PFSK-1 (cell line): ENCODE measurements at regions not wholly inside any gene's neighbourhood (a gene's known extent, or its start where the extent isn't known, plus 50 kb on each side); places are given as distances from the start of the nearest gene placed in this dataset.

Experiments
- POLR2AphosphoS5 ChIP-seq: IDR thresholded peaks from 2 replicates; pipeline ENCODE4 v1.6.1; 2012; ENCODE audit warnings: low read depth, mild to moderate bottlenecking, control low read depth, low read length, moderate library complexity
- SIN3A ChIP-seq: IDR thresholded peaks from 2 replicates; pipeline ENCODE4 v1.6.1; 2012; ENCODE audit warnings: mild to moderate bottlenecking, low read length, moderate library complexity, borderline replicate concordance; ENCODE audit not compliant: insufficient read depth
- TAF1 ChIP-seq: IDR thresholded peaks from 2 replicates; pipeline ENCODE4 v1.6.1; 2012; ENCODE audit warnings: low read length, control low read depth, borderline replicate concordance; ENCODE audit not compliant: insufficient read depth
- TF ChIP-seq, protein P1 (sequence below), 2 experiments: IDR thresholded peaks; 2 replicates each; pipeline versions ENCODE4 v1.6.1 to v1.8.0; 2011 to 2012; ENCODE audit warnings: low read depth in 2 of 2, low read length in 2 of 2, control low read depth in 1 of 2, inconsistent platforms in 1 of 2, mild to moderate bottlenecking in 1 of 2, moderate library complexity in 1 of 2; ENCODE audit not compliant: insufficient read depth in 1 of 2

DNA sequence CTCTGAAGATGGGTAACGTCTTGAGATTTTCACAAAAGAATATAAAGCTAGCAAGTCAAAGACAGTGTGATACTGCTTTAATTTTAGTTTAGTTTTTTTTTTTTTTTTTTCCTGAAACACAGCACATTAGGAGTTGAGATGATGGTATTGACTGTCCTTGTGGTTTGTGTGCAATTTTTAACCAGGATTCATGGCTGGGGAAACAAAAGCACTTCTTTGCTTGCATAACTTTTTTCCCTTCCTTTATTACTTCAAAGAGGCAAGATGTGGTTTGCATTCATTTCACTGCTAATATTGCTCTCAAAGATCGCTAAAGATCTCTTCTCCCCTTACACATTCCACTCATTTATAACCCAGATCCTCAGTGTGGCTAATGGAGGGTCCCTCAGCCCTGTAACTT, 157.1 kb upstream of the PZP start:
- TF ChIP-seq SIN3A, result no peak
- TF ChIP-seq, protein P1, sequence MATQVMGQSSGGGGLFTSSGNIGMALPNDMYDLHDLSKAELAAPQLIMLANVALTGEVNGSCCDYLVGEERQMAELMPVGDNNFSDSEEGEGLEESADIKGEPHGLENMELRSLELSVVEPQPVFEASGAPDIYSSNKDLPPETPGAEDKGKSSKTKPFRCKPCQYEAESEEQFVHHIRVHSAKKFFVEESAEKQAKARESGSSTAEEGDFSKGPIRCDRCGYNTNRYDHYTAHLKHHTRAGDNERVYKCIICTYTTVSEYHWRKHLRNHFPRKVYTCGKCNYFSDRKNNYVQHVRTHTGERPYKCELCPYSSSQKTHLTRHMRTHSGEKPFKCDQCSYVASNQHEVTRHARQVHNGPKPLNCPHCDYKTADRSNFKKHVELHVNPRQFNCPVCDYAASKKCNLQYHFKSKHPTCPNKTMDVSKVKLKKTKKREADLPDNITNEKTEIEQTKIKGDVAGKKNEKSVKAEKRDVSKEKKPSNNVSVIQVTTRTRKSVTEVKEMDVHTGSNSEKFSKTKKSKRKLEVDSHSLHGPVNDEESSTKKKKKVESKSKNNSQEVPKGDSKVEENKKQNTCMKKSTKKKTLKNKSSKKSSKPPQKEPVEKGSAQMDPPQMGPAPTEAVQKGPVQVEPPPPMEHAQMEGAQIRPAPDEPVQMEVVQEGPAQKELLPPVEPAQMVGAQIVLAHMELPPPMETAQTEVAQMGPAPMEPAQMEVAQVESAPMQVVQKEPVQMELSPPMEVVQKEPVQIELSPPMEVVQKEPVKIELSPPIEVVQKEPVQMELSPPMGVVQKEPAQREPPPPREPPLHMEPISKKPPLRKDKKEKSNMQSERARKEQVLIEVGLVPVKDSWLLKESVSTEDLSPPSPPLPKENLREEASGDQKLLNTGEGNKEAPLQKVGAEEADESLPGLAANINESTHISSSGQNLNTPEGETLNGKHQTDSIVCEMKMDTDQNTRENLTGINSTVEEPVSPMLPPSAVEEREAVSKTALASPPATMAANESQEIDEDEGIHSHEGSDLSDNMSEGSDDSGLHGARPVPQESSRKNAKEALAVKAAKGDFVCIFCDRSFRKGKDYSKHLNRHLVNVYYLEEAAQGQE (IDR thresholded peaks at IDR 0.05; ENCODE audit: insufficient read depth in 1 of 2, low read depth in 2 of 2, low read length in 2 of 2), result no peak
- TF ChIP-seq TAF1, result no peak
- no peak for TF ChIP-seq POLR2AphosphoS5
